Upper lobe of left lung (tissue), 6 donors: ENCODE measurements at regions not wholly inside any gene's neighbourhood (a gene's known extent, or its start where the extent isn't known, plus 50 kb on each side); places are given as distances from the start of the nearest gene placed in this dataset.

ENCODE experiments used
- ATAC-seq, 2 donors: fragments of 200-7000 bp; cut with Tn5 transposase; one replicate each; pipeline ENCODE4 v1.9.1; 2022; ENCODE audit warnings: mild to moderate bottlenecking in 2 of 2, moderate library complexity in 2 of 2; ENCODE audit not compliant: low FRiP score in 2 of 2
- DNase-seq, 2 donors: peaks; one replicate each; pipeline ENCODE4 v3.0.0-alpha.2; 2019 to 2020
- H3K27ac ChIP-seq, 4 donors: fragments of 200-600 bp; sonication (generic); one replicate each; pipeline ENCODE4 v1.5.1; 2016 to 2019
- H3K27me3 ChIP-seq, 4 donors: fragments of 200-600 bp; sonication (generic); one replicate each; pipeline ENCODE4 v1.5.1; 2017 to 2019
- H3K36me3 ChIP-seq, 4 donors: fragments of 200-600 bp; sonication (generic); one replicate each; pipeline ENCODE4 v1.5.1; 2016 to 2019
- H3K4me1 ChIP-seq, 4 donors: fragments of 200-600 bp; sonication (generic); one replicate each; pipeline ENCODE4 v1.5.1; 2018 to 2019
- H3K4me3 ChIP-seq, 4 donors: fragments of 200-600 bp; sonication (generic); one replicate each; pipeline ENCODE4 v1.5.1; 2017 to 2019; ENCODE audit warnings: mild to moderate bottlenecking in 2 of 4, moderate library complexity in 1 of 4
- H3K9me3 ChIP-seq, 4 donors: fragments of 200-600 bp; sonication (generic); one replicate each; pipeline ENCODE4 v1.5.1; 2018 to 2019
- CTCF ChIP-seq, 6 experiments: fragments of 450-650 bp in 4 of 6; fragments of 200-600 bp in 2 of 6; sonication (generic) in 2 of 6; IDR thresholded peaks; one replicate each; pipeline ENCODE4 v1.5.1; 2016 to 2019; ENCODE audit warnings: antibody characterized with exemption in 6 of 6
- EP300 ChIP-seq, 4 donors: sonication (generic); formaldehyde crosslinking; IDR thresholded peaks; one replicate each; pipeline ENCODE4 v1.5.1; 2017; ENCODE audit warnings: antibody characterized with exemption in 4 of 4, control low read depth in 2 of 4
- POLR2A ChIP-seq, 4 donors: fragments of 450-650 bp; IDR thresholded peaks; one replicate each; pipeline ENCODE4 v1.5.1; 2016 to 2017; ENCODE audit warnings: antibody characterized with exemption in 4 of 4, mild to moderate bottlenecking in 2 of 4
- POLR2AphosphoS5 ChIP-seq, 2 donors: sonication (generic); formaldehyde crosslinking; IDR thresholded peaks; one replicate each; pipeline ENCODE4 v1.5.1; 2017; ENCODE audit warnings: antibody characterized with exemption in 2 of 2
- WGBS, 2 donors: methylation state at CpG; one replicate each; pipeline ENCODE4 v1.1.5; 2017 to 2018; 5-methylcytosine and 5-hydroxymethylcytosine counted together
- donor health status: DM: no; HTN: no; CAD: no; lungs with moderate emphysema.
- donor health status: DM: no; HTN: yes; CAD: no; lungs with severe emphysema.

- no peaks in the 10 kb centered on the region for H3K36me3 ChIP-seq
- TF ChIP-seq POLR2A (IDR thresholded peaks at IDR 0.05) (no peak), POLR2AphosphoS5 (IDR thresholded peaks at IDR 0.05) (no peak), EP300 (IDR thresholded peaks at IDR 0.05) (no peak), CTCF (IDR thresholded peaks at IDR 0.05) (no peak)
- no peaks in the 10 kb centered on the region for H3K4me1 ChIP-seq
- DNase-seq (no peak), ATAC-seq (no peak)
- H3K27me3 ChIP-seq: no peaks in the 10 kb centered on the region
- H3K9me3 ChIP-seq: no peaks in the 10 kb centered on the region
- no peak overlapping the region for H3K4me3 ChIP-seq
- H3K27ac ChIP-seq: no peak overlapping the region
- 57 to 58% methylated on average over 2 of the region's 2 CpGs for WGBS, 2 donors
These were observed 124.6 kb downstream of the BACH1 start for GRCh38 chr21:29423099-29423870.

- Histone ChIP-seq H3K27me3 (no peaks in the 10 kb centered on the region), H3K36me3 (no peaks in the 10 kb centered on the region), H3K9me3 (no peaks in the 10 kb centered on the region), H3K4me1 (no peaks in the 10 kb centered on the region), H3K4me3 (no peak overlapping the region), H3K27ac (no peak overlapping the region)
- TF ChIP-seq POLR2A (IDR thresholded peaks at IDR 0.05) (no peak), CTCF (IDR thresholded peaks at IDR 0.05) (no peak), EP300 (IDR thresholded peaks at IDR 0.05) (no peak), POLR2AphosphoS5 (IDR thresholded peaks at IDR 0.05) (no peak)
- no peak for ATAC-seq
- 79 to 91% methylated on average over 2 of the region's 2 CpGs for WGBS, 2 donors
- no peak for DNase-seq
These were observed 126.0 kb downstream of the BACH1 start for GRCh38 chr21:29424728-29425127.

GRCh38 chr21:29429218-29429617 lies 130.5 kb downstream of the BACH1 start:
- H3K36me3 ChIP-seq: no peaks in the 10 kb centered on the region
- no peaks in the 10 kb centered on the region for H3K27me3 ChIP-seq
- DNase-seq: no peak
- no peak overlapping the region for H3K4me3 ChIP-seq
- no peak for ATAC-seq
- no peak overlapping the region for H3K27ac ChIP-seq
- no peak for TF ChIP-seq POLR2AphosphoS5 (IDR thresholded peaks at IDR 0.05)
- TF ChIP-seq CTCF (IDR thresholded peaks at IDR 0.05): no peak
- TF ChIP-seq EP300 (IDR thresholded peaks at IDR 0.05): no peak
- TF ChIP-seq POLR2A (IDR thresholded peaks at IDR 0.05): no peak
- H3K9me3 ChIP-seq: no peaks in the 10 kb centered on the region
- H3K4me1 ChIP-seq: no peaks in the 10 kb centered on the region

GRCh38 chr21:29430030-29430429 lies 131.3 kb downstream of the BACH1 start:
- ATAC-seq (no peak), DNase-seq (no peak)
- WGBS, 2 donors: 90 to 92% methylated on average over 4 of the region's 4 CpGs
- no peaks in the 10 kb centered on the region for H3K9me3 ChIP-seq
- TF ChIP-seq EP300 (IDR thresholded peaks at IDR 0.05) (no peak), CTCF (IDR thresholded peaks at IDR 0.05) (no peak), POLR2A (IDR thresholded peaks at IDR 0.05) (no peak), POLR2AphosphoS5 (IDR thresholded peaks at IDR 0.05) (no peak)
- H3K27me3 ChIP-seq: no peaks in the 10 kb centered on the region
- no peaks in the 10 kb centered on the region for H3K4me1 ChIP-seq
- H3K36me3 ChIP-seq: no peaks in the 10 kb centered on the region
- no peak overlapping the region for H3K4me3 ChIP-seq
- no peak overlapping the region for H3K27ac ChIP-seq

GRCh38 chr21:29430576-29430975 lies 131.9 kb downstream of the BACH1 start:
- DNase-seq (no peak), ATAC-seq (no peak)
- Histone ChIP-seq H3K4me3 (no peak overlapping the region), H3K36me3 (no peaks in the 10 kb centered on the region), H3K27ac (no peak overlapping the region), H3K27me3 (no peaks in the 10 kb centered on the region), H3K4me1 (no peaks in the 10 kb centered on the region), H3K9me3 (no peaks in the 10 kb centered on the region)
- 90 to 92% methylated on average over 7 of the region's 7 CpGs for WGBS, 2 donors
- no peak for TF ChIP-seq POLR2AphosphoS5 (IDR thresholded peaks at IDR 0.05)
- no peak for TF ChIP-seq EP300 (IDR thresholded peaks at IDR 0.05)
- TF ChIP-seq POLR2A (IDR thresholded peaks at IDR 0.05): no peak
- no peak for TF ChIP-seq CTCF (IDR thresholded peaks at IDR 0.05)
